ENCODE measurements at regions not wholly inside any gene's neighbourhood (a gene's known extent, or its start where the extent isn't known, plus 50 kb on each side); places are given as distances from the start of the nearest gene placed in this dataset.

GRCh38 chr12:92504594-92504981 is 198.2 kb upstream of the PLEKHG7 start:
- CTCF ChIA-PET, result interaction anchor here (1.3 to 4.3 kb wide), 3 partner anchors 10 to 1122 kb away, joined by 5 to 15 read pairs (median 7); no protein-coding TSS in a partner anchor

GRCh38 chr12:92503971-92504593 is 198.7 kb upstream of the PLEKHG7 start:
- no peak overlapping the region for H3K4me3 ChIP-seq
- no peak for DNase-seq (ENCODE audit: low read depth in 1 of 2, low spot score in 1 of 2)
- peak overlapping the region; percentile 36 to 65; a peak in 5 of 6 replicates for H3K27ac ChIP-seq
- peaks cover 40% of the 10 kb centered on the region for H3K4me1 ChIP-seq
- POLR2A ChIA-PET, result interaction anchor here (1.3 kb wide), 1 partner anchor 358 kb away, joined by 5 read pairs; the partner anchor contains the start of gene BTG1
- 66% methylated on average over 7 of the region's 7 CpGs for WGBS (ENCODE audit: missing lambda C conversion rate)
- H3K9me3 ChIP-seq, result no peaks in the 10 kb centered on the region
- ATAC-seq, result peak in 1 of 2 experiments; percentile 16; a peak in 2 of 6 replicates
- no peak for TF ChIP-seq JUN (IDR thresholded peaks at IDR 0.05)
- no peak for TF ChIP-seq MAZ (IDR thresholded peaks at IDR 0.05; ENCODE audit: borderline replicate concordance, low read depth, low read length)
- no peak for TF ChIP-seq HOXB13 (CRISPR knock-in tag; IDR thresholded peaks at IDR 0.05; ENCODE audit: low read depth)
- TF ChIP-seq RARB (CRISPR knock-in tag; IDR thresholded peaks at IDR 0.05), result no peak
- TF ChIP-seq REST (IDR thresholded peaks at IDR 0.05), result no peak
- TF ChIP-seq ZFP36 (IDR thresholded peaks at IDR 0.05; ENCODE audit: borderline replicate concordance, partially characterized antibody), result no peak
- no peak for TF ChIP-seq HDAC2 (IDR thresholded peaks at IDR 0.05)
- TF ChIP-seq CHD4 (IDR thresholded peaks at IDR 0.05; ENCODE audit: borderline replicate concordance), result no peak
- no peak for TF ChIP-seq ATOH8 (CRISPR knock-in tag; IDR thresholded peaks at IDR 0.05; ENCODE audit: low read depth)
- no peak for FAIRE-seq
- H3K4me2 ChIP-seq, result peak overlapping the region; percentile 59
- CTCF ChIA-PET, result interaction anchor here (0.6 to 4.3 kb wide), 5 partner anchors 9 to 1122 kb away, joined by 3 to 15 read pairs (median 3); no protein-coding TSS in a partner anchor

More at GRCh38 chr12:92504594-92504981, 198.2 kb upstream of the PLEKHG7 start:
- H3K4me2 ChIP-seq, result peak overlapping the region; percentile 59
- no peaks in the 10 kb centered on the region for H3K9me3 ChIP-seq
- H3K4me1 ChIP-seq, result peaks cover 40% of the 10 kb centered on the region
- TF ChIP-seq RNF2 (IDR thresholded peaks at IDR 0.05; ENCODE audit: borderline replicate concordance, low read depth) (no peak), BCL3 (IDR thresholded peaks at IDR 0.05) (no peak), MAZ (IDR thresholded peaks at IDR 0.05; ENCODE audit: borderline replicate concordance, low read depth, low read length) (no peak), EP300 (IDR thresholded peaks at IDR 0.05) (no peak), HOXB13 (CRISPR knock-in tag; IDR thresholded peaks at IDR 0.05; ENCODE audit: low read depth) (no peak), JUN (IDR thresholded peaks at IDR 0.05) (no peak), HOXB5 (CRISPR knock-in tag; IDR thresholded peaks at IDR 0.05) (no peak), NR3C1 (IDR thresholded peaks at IDR 0.05) (no peak), RARB (CRISPR knock-in tag; IDR thresholded peaks at IDR 0.05) (no peak), FOSB (CRISPR knock-in tag; IDR thresholded peaks at IDR 0.05) (no peak), SMC3 (IDR thresholded peaks at IDR 0.05) (no peak), MYC (IDR thresholded peaks at IDR 0.05; ENCODE audit: borderline replicate concordance, low read length) (no peak)
- FAIRE-seq (no peak), ATAC-seq (no peak), DNase-seq (ENCODE audit: low read depth in 1 of 2, low spot score in 1 of 2) (no peak)
- 74% methylated on average over 5 of the region's 5 CpGs for WGBS (ENCODE audit: missing lambda C conversion rate)
- H3K4me3 ChIP-seq, result no peak overlapping the region
- peak overlapping the region; percentile 36 to 65; a peak in 3 of 6 replicates for H3K27ac ChIP-seq
- POLR2A ChIA-PET, result interaction anchor here (1.3 kb wide), 1 partner anchor 359 kb away, joined by 5 read pairs; the partner anchor contains the start of gene BTG1

Data from A549 (cell line).